PC-3 (cell line): ENCODE measurements at regions not wholly inside any gene's neighbourhood (a gene's known extent, or its start where the extent isn't known, plus 50 kb on each side); places are given as distances from the start of the nearest gene placed in this dataset.

Source experiments
- ATAC-seq: fragments of 200-7000 bp; cut with Tn5 transposase; 2 replicates; pipeline ENCODE4 v1.9.1; 2020; ENCODE audit warnings: mild to moderate bottlenecking, moderate library complexity
- BruUV-seq: library from RNA; stranded (reverse); fragments of 400-500 nt; replicated peaks from 2 replicates; lab custom pipeline; 2021; lab: Mats Ljungman, UMichigan
- CTCF ChIA-PET: fragments of 300-600 bp; sonication (Branson Sonifier 250); formaldehyde crosslinking; loops from one replicate; lab custom pipeline; 2022; ENCODE audit warnings: antibody characterized with exemption; lab: Charles Lee
- POLR2A ChIA-PET: fragments of 300-600 bp; sonication (Branson Sonifier 250); formaldehyde crosslinking; loops from one replicate; lab custom pipeline; 2022; ENCODE audit warnings: antibody characterized with exemption; ENCODE audit not compliant: unreplicated experiment; lab: Charles Lee
- DNase-seq: peaks from one replicate; pipeline ENCODE4 v3.0.0-alpha.2; 2015
- H2AFZ ChIP-seq: fragments of 300-600 bp; sonication (generic); 2 replicates; pipeline ENCODE4 v1.6.0; 2016; ENCODE audit warnings: antibody characterized with exemption, low read length
- H3F3A ChIP-seq: fragments of 300-600 bp; sonication (generic); one replicate; pipeline ENCODE4 v1.6.0; 2017; ENCODE audit warnings: antibody characterized with exemption, low read length, control low read depth, mild to moderate bottlenecking; ENCODE audit not compliant: unreplicated experiment
- H3K27ac ChIP-seq: fragments of 300-600 bp; sonication (generic); 2 replicates; pipeline ENCODE4 v1.5.1; 2016; ENCODE audit warnings: mild to moderate bottlenecking, low read length
- H3K27me3 ChIP-seq: fragments of 300-600 bp; sonication (generic); 2 replicates; pipeline ENCODE4 v1.6.1; 2016; ENCODE audit warnings: low read length, mixed read lengths
- H3K36me3 ChIP-seq: fragments of 300-600 bp; sonication (generic); 2 replicates; pipeline ENCODE4 v1.6.1; 2016; ENCODE audit warnings: low read depth, mixed run types, low read length, mixed read lengths
- H3K4me1 ChIP-seq: fragments of 300-600 bp; sonication (generic); 2 replicates; pipeline ENCODE4 v1.5.1; 2016; ENCODE audit warnings: low read length; ENCODE audit not compliant: insufficient read depth
- H3K4me2 ChIP-seq: fragments of 300-600 bp; sonication (generic); 2 replicates; pipeline ENCODE4 v1.6.0; 2016; ENCODE audit warnings: low read length
- H3K4me3 ChIP-seq: fragments of 300-600 bp; sonication (generic); 2 replicates; pipeline ENCODE4 v1.5.1; 2016; ENCODE audit warnings: mild to moderate bottlenecking, low read length, mixed read lengths
- H3K79me2 ChIP-seq: fragments of 300-600 bp; sonication (generic); 2 replicates; pipeline ENCODE4 v1.6.1; 2017; ENCODE audit warnings: low read length, mixed read lengths
- H3K9ac ChIP-seq: fragments of 300-600 bp; sonication (generic); 2 replicates; pipeline ENCODE4 v1.6.0; 2016; ENCODE audit warnings: mild to moderate bottlenecking, low read length
- H3K9me2 ChIP-seq: fragments of 300-600 bp; sonication (generic); replicated peaks from 2 replicates; pipeline ENCODE4 v1.6.1; 2016; ENCODE audit warnings: mixed run types, low read length, mixed read lengths
- H3K9me3 ChIP-seq: fragments of 300-600 bp; sonication (generic); 2 replicates; pipeline ENCODE4 v1.6.1; 2016; ENCODE audit warnings: low read length, mixed read lengths
- H4K20me1 ChIP-seq: fragments of 300-600 bp; sonication (generic); 2 replicates; pipeline ENCODE4 v1.6.1; 2016; ENCODE audit warnings: low read length, mixed read lengths
- CTCF ChIP-seq: fragments of 300-600 bp; sonication (generic); conservative IDR thresholded peaks from 2 replicates; pipeline ENCODE4 v1.5.1; 2017; ENCODE audit warnings: antibody characterized with exemption, low read depth, mild to moderate bottlenecking, low read length
- EZH2 ChIP-seq: fragments of 300-600 bp; sonication (generic); IDR thresholded peaks from one replicate; pipeline ENCODE4 v1.6.1; 2017; ENCODE audit warnings: antibody characterized with exemption, mild to moderate bottlenecking, low read length; ENCODE audit not compliant: unreplicated experiment
- EZH2phosphoT487 ChIP-seq: fragments of 300-600 bp; sonication (generic); IDR thresholded peaks from 2 replicates; pipeline ENCODE4 v1.6.1; 2018; ENCODE audit warnings: mild to moderate bottlenecking, antibody characterized with exemption, low read length, borderline replicate concordance
- intact Hi-C: fragments of 100-400 bp; cut with micrococcal nuclease; formaldehyde crosslinking; loops from 2 replicates; pipeline ENCODE4 v1.9.0; 2023

- no TSS peak for BruUV-seq
Measured at GRCh38 chr20:41991412-41991811, 373.2 kb upstream of the CHD6 start.

GRCh38 chr20:41989935-41990635 lies 371.9 kb upstream of the CHD6 start:
- no peak overlapping the region for H3K27ac ChIP-seq
- DNase-seq, result no peak
- no peaks in the 10 kb centered on the region for H3K4me1 ChIP-seq
- intact Hi-C loops, result no loop called here
- H3K9ac ChIP-seq, result no peak overlapping the region
- H3K36me3 ChIP-seq, result no peaks in the 10 kb centered on the region
- no peaks in the 10 kb centered on the region; the same call in 1 of the 2 replicates for H3K9me2 ChIP-seq
- no peak overlapping the region for H3K4me2 ChIP-seq
- TF ChIP-seq CTCF (no peak), EZH2phosphoT487 (no peak)
- no peaks in the 10 kb centered on the region for H3F3A ChIP-seq
- H3K4me3 ChIP-seq, result no peak overlapping the region
- CTCF ChIA-PET, result no interaction called here
- no peak overlapping the region for H2AFZ ChIP-seq
- no peaks in the 10 kb centered on the region for H3K79me2 ChIP-seq
- no peaks in the 10 kb centered on the region for H4K20me1 ChIP-seq
- H3K9me3 ChIP-seq, result peaks cover 14% of the 10 kb centered on the region
- BruUV-seq, result no TSS peak
- no peak for ATAC-seq
- POLR2A ChIA-PET, result no interaction called here
- H3K27me3 ChIP-seq, result no peaks in the 10 kb centered on the region

More at GRCh38 chr20:41991412-41991811, 373.2 kb upstream of the CHD6 start:
- intact Hi-C loops, result no loop called here
- ChIA-PET POLR2A (no interaction called here), CTCF (no interaction called here)
- Histone ChIP-seq H3K36me3 (no peaks in the 10 kb centered on the region), H3K27me3 (no peaks in the 10 kb centered on the region), H3K9ac (no peak overlapping the region), H3K4me2 (no peak overlapping the region), H3K79me2 (no peaks in the 10 kb centered on the region), H3K9me2 (no peaks in the 10 kb centered on the region; the same call in 1 of the 2 replicates), H3K4me1 (no peaks in the 10 kb centered on the region), H3K9me3 (peaks cover 13% of the 10 kb centered on the region), H4K20me1 (no peaks in the 10 kb centered on the region), H3F3A (no peaks in the 10 kb centered on the region), H3K4me3 (no peak overlapping the region), H3K27ac (no peak overlapping the region), H2AFZ (no peak overlapping the region)
- no peak for DNase-seq
- TF ChIP-seq EZH2phosphoT487, result no peak
- TF ChIP-seq EZH2, result no peak
- TF ChIP-seq CTCF, result no peak
- no peak for ATAC-seq

- Histone ChIP-seq H3K4me2 (no peak overlapping the region), H3K9me3 (peaks cover 14% of the 10 kb centered on the region), H3K27ac (no peak overlapping the region), H3K79me2 (no peaks in the 10 kb centered on the region), H3K9ac (no peak overlapping the region), H3K4me3 (no peak overlapping the region), H3K4me1 (no peaks in the 10 kb centered on the region), H3K36me3 (no peaks in the 10 kb centered on the region), H2AFZ (no peak overlapping the region), H3K9me2 (no peaks in the 10 kb centered on the region; the same call in 1 of the 2 replicates), H3F3A (no peaks in the 10 kb centered on the region), H3K27me3 (no peaks in the 10 kb centered on the region), H4K20me1 (no peaks in the 10 kb centered on the region)
- CTCF ChIA-PET, result no interaction called here
- DNase-seq (no peak), ATAC-seq (no peak)
- POLR2A ChIA-PET, result no interaction called here
- TF ChIP-seq EZH2, result no peak
- no peak for TF ChIP-seq EZH2phosphoT487
- no peak for TF ChIP-seq CTCF
- intact Hi-C loops, result no loop called here
- BruUV-seq, result no TSS peak
Measured at GRCh38 chr20:41989039-41989679, 371.0 kb upstream of the CHD6 start.
